ENCODE measurements at regions not wholly inside any gene's neighbourhood (a gene's known extent, or its start where the extent isn't known, plus 50 kb on each side); places are given as distances from the start of the nearest gene placed in this dataset.

GRCh38 chr12:28066879-28067278 lies 94.3 kb upstream of the PTHLH start:
- Histone ChIP-seq H2BK15ac (ENCODE audit: low read depth, low read length) (no peak overlapping the region), H3K56ac (ENCODE audit: extremely low read depth, insufficient read depth, low read length) (no peak overlapping the region), H3K9me3 (ENCODE audit: control insufficient read depth, insufficient read depth, low read length) (no peaks in the 10 kb centered on the region), H4K8ac (ENCODE audit: low read depth in 2 of 2, low read length in 2 of 2) (no peak overlapping the region), H3K4ac (ENCODE audit: low read depth, low read length) (no peak overlapping the region), H3K4me1 (ENCODE audit: control insufficient read depth, insufficient read depth, low read length) (no peaks in the 10 kb centered on the region), H3K79me1 (ENCODE audit: low read depth in 1 of 2, low read length in 2 of 2) (no peaks in the 10 kb centered on the region), H3K9ac (ENCODE audit: low read depth, low read length) (no peak overlapping the region), H2BK120ac (ENCODE audit: low read depth, low read length) (no peak overlapping the region), H3K18ac (ENCODE audit: low read depth, low read length) (no peak overlapping the region), H3K14ac (replicated peaks; ENCODE audit: low read depth, low read length) (no peak overlapping the region), H3K9me1 (ENCODE audit: insufficient read depth, low read length) (no peaks in the 10 kb centered on the region), H3K36me3 (ENCODE audit: control insufficient read depth, insufficient read depth, low read length) (no peaks in the 10 kb centered on the region), H4K5ac (ENCODE audit: low read depth, low read length) (no peak overlapping the region), H2BK20ac (ENCODE audit: low read depth, low read length) (no peak overlapping the region), H3K27ac (ENCODE audit: insufficient read depth, low read length) (no peak overlapping the region), H3K27me3 (ENCODE audit: control insufficient read depth, insufficient read depth, low read length) (no peaks in the 10 kb centered on the region), H2AK9ac (replicated peaks; ENCODE audit: low read depth, low read length, poor library complexity) (no peak overlapping the region), H2AFZ (replicated peaks; ENCODE audit: low read length, poor library complexity) (no peak overlapping the region), H3K4me3 (ENCODE audit: insufficient read depth, low read depth, low read length) (no peak overlapping the region), H3K4me2 (ENCODE audit: low read depth, low read length) (no peak overlapping the region), H3K23ac (ENCODE audit: low read depth, low read length) (no peak overlapping the region), H2AK5ac (ENCODE audit: low read depth, low read length) (no peak overlapping the region), H4K20me1 (ENCODE audit: insufficient read depth, low read length) (no peaks in the 10 kb centered on the region), H4K91ac (ENCODE audit: insufficient read depth, low read depth, low read length) (no peak overlapping the region), H2BK5ac (ENCODE audit: low read depth, low read length, poor library complexity, severe bottlenecking) (no peak overlapping the region)
- WGBS, 2 experiments (ENCODE audit: extremely low coverage in 2 of 2, insufficient read length in 1 of 2) = no CpG with 5 or more reads among the region's 1 CpG
- intact Hi-C loops (cut with micrococcal nuclease) = no loop called here
- CTCF ChIA-PET = no interaction called here
- ATAC-seq (ENCODE audit: low read depth) = no peak
- BruUV-seq (replicated peaks) = no TSS peak
- dilution Hi-C loops (cut with HindIII; ENCODE audit: low sequenced_read_pairs, unreplicated experiment) = no loop called here
- TF ChIP-seq ELK1 (IDR thresholded peaks at IDR 0.05; ENCODE audit: borderline replicate concordance, low read depth, low read length) (no peak), RFX5 (IDR thresholded peaks at IDR 0.05; ENCODE audit: low read depth, low read length) (no peak), SMC3 (IDR thresholded peaks at IDR 0.05; ENCODE audit: low read depth, low read length) (no peak)
- POLR2A ChIA-PET (ENCODE audit: unreplicated experiment) = no interaction called here
- in situ Hi-C loops (cut with MboI; ENCODE audit: low sequenced_read_pairs) = no loop called here
- no peak for DNase-seq

Measured in IMR-90 (cell line).